ENCODE measurements at regions not wholly inside any gene's neighbourhood (a gene's known extent, or its start where the extent isn't known, plus 50 kb on each side); places are given as distances from the start of the nearest gene placed in this dataset.
A peak's percentile ranks its signal among the peaks of the same experiment; 100 is the strongest.

GRCh38 chr22:22993184-22993583, 77.1 kb upstream of the GNAZ start:
- peaks cover 0 to 21% of the 10 kb centered on the region in 2 donors for H3K9me3 ChIP-seq
- no peaks in the 10 kb centered on the region for H3K4me1 ChIP-seq
- no peaks in the 10 kb centered on the region for H3K36me3 ChIP-seq
- DNase-seq (no peak), ATAC-seq (no peak)
- TF ChIP-seq CTCF (IDR thresholded peaks at IDR 0.05): no peak
- H3K27me3 ChIP-seq: no peaks in the 10 kb centered on the region
- H3K27ac ChIP-seq: no peak overlapping the region
- H3K4me3 ChIP-seq: no peak overlapping the region
- intact Hi-C loops (cut with DNase I): no loop called here

- no peaks in the 10 kb centered on the region for H3K27me3 ChIP-seq
- DNase-seq (peak in 1 of 4 donors; percentile 7), ATAC-seq (no peak)
- intact Hi-C loops (cut with DNase I): no loop called here
- H3K27ac ChIP-seq: no peak overlapping the region
- TF ChIP-seq CTCF (IDR thresholded peaks at IDR 0.05): no peak
- H3K4me3 ChIP-seq: no peak overlapping the region
- H3K4me1 ChIP-seq: no peaks in the 10 kb centered on the region
- H3K9me3 ChIP-seq: peaks cover 0 to 21% of the 10 kb centered on the region in 2 donors
- no peaks in the 10 kb centered on the region for H3K36me3 ChIP-seq
These were observed 75.2 kb upstream of the GNAZ start for GRCh38 chr22:22995166-22995565.

DNA sequence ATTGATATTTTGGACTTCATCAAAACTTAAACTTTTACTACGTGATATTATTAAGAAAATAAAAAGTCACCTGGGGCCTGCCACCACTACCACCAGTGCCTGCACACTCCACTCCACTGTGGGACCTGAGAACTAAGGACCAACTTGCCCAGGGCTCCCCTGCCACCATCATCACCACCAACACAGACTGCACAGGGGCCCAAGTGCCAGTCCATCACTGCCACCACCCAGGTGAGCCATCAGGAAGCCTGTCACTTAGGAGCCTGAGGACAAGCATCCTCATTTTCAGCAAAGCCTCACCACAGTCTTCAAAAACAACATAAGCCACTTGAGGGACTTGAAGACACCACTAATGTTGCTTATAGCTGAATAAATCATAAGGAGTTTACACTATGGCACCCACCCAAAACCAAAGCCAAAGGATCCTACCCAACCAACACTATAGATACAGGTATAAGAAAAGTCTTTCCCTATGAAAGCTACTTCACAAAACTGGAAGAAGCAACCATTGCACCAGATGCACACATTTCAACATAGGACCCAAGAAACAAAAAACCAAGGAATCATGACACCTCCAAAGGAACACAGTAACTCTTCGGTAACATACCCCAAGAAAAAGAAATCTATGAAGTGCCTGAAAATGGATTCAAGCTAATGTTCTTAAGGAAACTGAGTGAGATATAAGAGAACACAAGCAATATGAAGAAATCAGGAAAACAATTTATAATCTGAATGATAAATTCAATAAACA, 73.6 kb upstream of the GNAZ start:
- DNase-seq (no peak), ATAC-seq (no peak)
- Histone ChIP-seq H3K4me1 (no peaks in the 10 kb centered on the region), H3K27me3 (no peaks in the 10 kb centered on the region), H3K36me3 (no peaks in the 10 kb centered on the region), H3K4me3 (no peak overlapping the region), H3K27ac (no peak overlapping the region), H3K9me3 (peaks cover 0 to 21% of the 10 kb centered on the region in 2 donors)
- intact Hi-C loops (cut with DNase I): no loop called here
- no peak for TF ChIP-seq CTCF (IDR thresholded peaks at IDR 0.05)

- Histone ChIP-seq H3K27me3 (no peaks in the 10 kb centered on the region), H3K27ac (no peak overlapping the region), H3K9me3 (peaks cover 0 to 21% of the 10 kb centered on the region in 2 donors), H3K4me3 (no peak overlapping the region), H3K36me3 (no peaks in the 10 kb centered on the region), H3K4me1 (no peaks in the 10 kb centered on the region)
- DNase-seq: no peak
- ATAC-seq: no peak
- intact Hi-C loops (cut with DNase I): no loop called here
- no peak for TF ChIP-seq CTCF (IDR thresholded peaks at IDR 0.05)
These were observed 72.9 kb upstream of the GNAZ start for GRCh38 chr22:22997262-22997898.

GRCh38 chr22:22997988-22998387, 72.3 kb upstream of the GNAZ start:
- no peaks in the 10 kb centered on the region for H3K36me3 ChIP-seq

More at GRCh38 chr22:22997988-22998387, 72.3 kb upstream of the GNAZ start:
- ATAC-seq (no peak), DNase-seq (no peak)
- H3K4me3 ChIP-seq: no peak overlapping the region
- H3K27me3 ChIP-seq: no peaks in the 10 kb centered on the region
- intact Hi-C loops (cut with DNase I): no loop called here
- H3K27ac ChIP-seq: no peak overlapping the region
- no peak for TF ChIP-seq CTCF (IDR thresholded peaks at IDR 0.05)
- no peaks in the 10 kb centered on the region for H3K4me1 ChIP-seq
- H3K9me3 ChIP-seq: peaks cover 0 to 21% of the 10 kb centered on the region in 2 donors

Data from left lung (tissue), 4 donors.